ENCODE measurements at regions not wholly inside any gene's neighbourhood (a gene's known extent, or its start where the extent isn't known, plus 50 kb on each side); places are given as distances from the start of the nearest gene placed in this dataset.

DNA sequence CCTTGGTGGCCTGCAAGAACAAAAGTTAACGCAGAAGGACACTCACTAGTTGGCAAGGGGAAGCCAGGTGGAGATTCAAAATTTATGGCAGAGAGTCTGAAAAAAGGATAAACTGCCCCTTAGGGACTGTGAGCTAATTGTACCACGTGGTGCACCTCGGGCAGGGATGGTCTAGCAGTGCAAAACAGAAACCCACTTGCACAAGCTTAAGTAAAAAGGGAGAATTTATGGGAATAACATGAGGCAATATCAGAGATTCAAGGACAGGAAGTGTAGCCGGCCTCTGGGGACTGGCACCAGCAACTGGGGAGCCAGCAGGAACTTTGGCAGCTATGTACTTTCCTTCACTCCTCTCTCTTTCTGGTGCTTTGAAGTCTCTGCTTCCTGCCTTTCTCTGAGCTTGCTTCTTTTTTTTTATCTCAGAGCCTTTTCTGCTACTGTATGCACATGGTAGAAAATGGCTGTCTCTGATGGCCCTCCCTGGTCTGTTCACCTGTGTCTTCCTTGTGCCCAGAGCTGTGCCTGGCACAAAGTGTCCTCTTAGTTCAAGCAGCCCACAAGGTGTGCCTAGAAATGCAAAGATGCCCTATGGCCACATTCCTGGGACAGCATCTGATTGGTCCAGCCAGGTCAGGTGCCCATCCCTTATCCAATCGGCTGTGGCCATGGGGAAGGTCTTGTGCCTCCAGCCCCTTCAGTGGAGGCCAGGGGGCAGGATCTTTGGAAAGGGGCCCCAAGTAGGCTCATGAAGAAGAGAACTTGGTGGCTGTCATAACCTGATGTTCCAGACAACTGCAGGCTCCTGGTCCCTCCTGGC, 114.8 kb upstream of the ATP6AP2 start:
- no peak for TF ChIP-seq CTCF (IDR thresholded peaks at IDR 0.05; ENCODE audit: insufficient read depth, low read length, poor library complexity, severe bottlenecking)
- no peak for TF ChIP-seq EZH2phosphoT487 (conservative IDR thresholded peaks at IDR 0.05; ENCODE audit: low read length)

Measured in SU-DHL-6 (cell line).